Ascending aorta (tissue), 2 donors: ENCODE measurements at regions not wholly inside any gene's neighbourhood (a gene's known extent, or its start where the extent isn't known, plus 50 kb on each side); places are given as distances from the start of the nearest gene placed in this dataset.

ENCODE experiments used
- DNase-seq, 2 donors: peaks; one replicate each; pipeline ENCODE4 v3.0.0-alpha.2; 2019; ENCODE audit warnings: low spot score in 2 of 2
- H3K27ac ChIP-seq, 2 donors: fragments of 200-600 bp; sonication (generic); one replicate each; pipeline ENCODE4 v1.5.1; 2016 to 2017; ENCODE audit warnings: mild to moderate bottlenecking in 1 of 2
- H3K27me3 ChIP-seq: fragments of 200-600 bp; sonication (generic); one replicate; pipeline ENCODE4 v1.5.1; 2017
- H3K36me3 ChIP-seq, 2 donors: fragments of 200-600 bp; sonication (generic); one replicate each; pipeline ENCODE4 v1.5.1; 2016
- H3K4me1 ChIP-seq, 2 donors: fragments of 200-600 bp; sonication (generic); one replicate each; pipeline ENCODE4 v1.5.1; 2016 to 2017; ENCODE audit warnings: mild to moderate bottlenecking in 1 of 2
- H3K4me3 ChIP-seq, 2 donors: fragments of 200-600 bp; sonication (generic); one replicate each; pipeline ENCODE4 v1.5.1; 2016 to 2017; ENCODE audit warnings: mild to moderate bottlenecking in 1 of 2
- H3K9me3 ChIP-seq, 2 donors: fragments of 200-600 bp; sonication (generic); one replicate each; pipeline ENCODE4 v1.5.1; 2016
- CTCF ChIP-seq, 3 experiments: fragments of 200-600 bp in 2 of 3; fragments of 450-650 bp in 1 of 3; sonication (generic) in 2 of 3; IDR thresholded peaks; one replicate each; pipeline ENCODE4 v1.5.1; 2016 to 2019; ENCODE audit warnings: antibody characterized with exemption in 3 of 3, mild to moderate bottlenecking in 1 of 3, moderate library complexity in 1 of 3
- intact Hi-C: fragments of 100-400 bp; cut with DNase I; formaldehyde crosslinking; loops from one replicate; pipeline ENCODE4 v1.15.1; 2023

- Histone ChIP-seq H3K36me3 (no peaks in the 10 kb centered on the region), H3K27ac (no peak overlapping the region), H3K4me3 (no peak overlapping the region), H3K4me1 (peaks cover 0 to 8% of the 10 kb centered on the region in 2 donors), H3K27me3 (no peaks in the 10 kb centered on the region), H3K9me3 (no peaks in the 10 kb centered on the region)
- DNase-seq: no peak
- TF ChIP-seq CTCF (IDR thresholded peaks at IDR 0.05): no peak
- intact Hi-C loops: no loop called here
These were observed 67.4 kb downstream of the PHLDA1 start for GRCh38 chr12:75964150-75964549.

- H3K4me3 ChIP-seq: no peak overlapping the region
- no peaks in the 10 kb centered on the region for H3K36me3 ChIP-seq
- no peaks in the 10 kb centered on the region for H3K27me3 ChIP-seq
- DNase-seq: no peak
- no peaks in the 10 kb centered on the region for H3K9me3 ChIP-seq
- intact Hi-C loops: no loop called here
- no peak for TF ChIP-seq CTCF (IDR thresholded peaks at IDR 0.05)
- H3K27ac ChIP-seq: no peak overlapping the region
- peaks cover 0 to 8% of the 10 kb centered on the region in 2 donors for H3K4me1 ChIP-seq
These were observed 69.7 kb downstream of the PHLDA1 start for GRCh38 chr12:75961878-75962277.

GRCh38 chr12:75960954-75961661, 70.5 kb downstream of the PHLDA1 start:
- no peak overlapping the region for H3K4me3 ChIP-seq
- H3K9me3 ChIP-seq: no peaks in the 10 kb centered on the region
- no peaks in the 10 kb centered on the region for H3K36me3 ChIP-seq
- H3K27me3 ChIP-seq: no peaks in the 10 kb centered on the region
- DNase-seq: no peak
- H3K27ac ChIP-seq: no peak overlapping the region
- intact Hi-C loops: no loop called here
- TF ChIP-seq CTCF (IDR thresholded peaks at IDR 0.05): no peak
- peaks cover 0 to 8% of the 10 kb centered on the region in 2 donors for H3K4me1 ChIP-seq

- intact Hi-C loops: no loop called here
- Histone ChIP-seq H3K36me3 (no peaks in the 10 kb centered on the region), H3K27ac (no peak overlapping the region), H3K4me1 (peaks cover 0 to 8% of the 10 kb centered on the region in 2 donors), H3K4me3 (no peak overlapping the region), H3K9me3 (no peaks in the 10 kb centered on the region), H3K27me3 (no peaks in the 10 kb centered on the region)
- no peak for TF ChIP-seq CTCF (IDR thresholded peaks at IDR 0.05)
- DNase-seq: no peak
These were observed 71.3 kb downstream of the PHLDA1 start for GRCh38 chr12:75960086-75960910.

GRCh38 chr12:75959506-75959905, 72.1 kb downstream of the PHLDA1 start:
- H3K9me3 ChIP-seq: no peaks in the 10 kb centered on the region
- H3K36me3 ChIP-seq: no peaks in the 10 kb centered on the region
- no peak for DNase-seq
- H3K4me1 ChIP-seq: peaks cover 0 to 8% of the 10 kb centered on the region in 2 donors
- intact Hi-C loops: no loop called here
- no peaks in the 10 kb centered on the region for H3K27me3 ChIP-seq
- no peak overlapping the region for H3K27ac ChIP-seq
- TF ChIP-seq CTCF (IDR thresholded peaks at IDR 0.05): no peak
- no peak overlapping the region for H3K4me3 ChIP-seq
